Upper lobe of right lung (tissue), 1 donor: ENCODE measurements at regions not wholly inside any gene's neighbourhood (a gene's known extent, or its start where the extent isn't known, plus 50 kb on each side); places are given as distances from the start of the nearest gene placed in this dataset.

Experiments
- ATAC-seq: fragments of 200-7000 bp; cut with Tn5 transposase; one replicate; pipeline ENCODE4 v1.9.1; 2020; ENCODE audit warnings: mild to moderate bottlenecking, moderate library complexity
- DNase-seq: peaks from one replicate; pipeline ENCODE4 v3.0.0-alpha.2; 2020
- H3K27ac ChIP-seq: fragments of 200-600 bp; one replicate; pipeline ENCODE4 v1.8.0; 2022
- H3K27me3 ChIP-seq: fragments of 200-600 bp; one replicate; pipeline ENCODE4 v1.8.0; 2022; ENCODE audit warnings: mild to moderate bottlenecking
- H3K36me3 ChIP-seq: fragments of 200-600 bp; one replicate; pipeline ENCODE4 v1.8.0; 2022
- H3K4me1 ChIP-seq: fragments of 200-600 bp; one replicate; pipeline ENCODE4 v1.8.0; 2022
- H3K4me3 ChIP-seq: fragments of 200-600 bp; one replicate; pipeline ENCODE4 v1.8.0; 2022; ENCODE audit warnings: mild to moderate bottlenecking
- H3K9me3 ChIP-seq: fragments of 200-600 bp; one replicate; pipeline ENCODE4 v1.8.0; 2022
- intact Hi-C: fragments of 100-400 bp; cut with DNase I; formaldehyde crosslinking; loops from one replicate; pipeline ENCODE4 v1.11.0; 2022
- TF ChIP-seq, protein P1 (sequence below): fragments of 200-600 bp; IDR thresholded peaks from one replicate; pipeline ENCODE4 v1.8.0; 2022; ENCODE audit warnings: antibody characterized with exemption
- donor health status: DM: no; HTN: yes; CAD: no; lungs with severe emphysema.

DNA sequence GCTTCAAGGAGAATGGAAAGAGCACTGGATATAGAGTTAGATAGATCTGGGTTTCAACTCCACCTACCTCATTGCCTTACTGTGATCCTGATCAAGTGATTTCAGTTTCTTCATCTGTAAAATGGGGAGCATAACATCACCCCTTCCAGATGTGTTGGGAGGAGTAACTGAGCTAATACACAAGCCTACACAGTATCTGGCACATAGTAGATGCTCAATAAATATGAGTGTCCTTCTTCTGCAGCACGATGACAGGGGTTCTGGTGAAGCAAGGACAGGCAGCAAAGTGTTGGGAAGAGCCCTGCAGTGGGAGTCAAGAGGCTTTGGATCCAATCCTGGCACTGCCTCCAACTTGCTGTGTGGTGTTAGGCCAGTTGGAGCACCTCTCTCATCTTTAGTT, 270.0 kb downstream of the UACA start:
- H3K27ac ChIP-seq, result no peak overlapping the region
- no peaks in the 10 kb centered on the region for H3K9me3 ChIP-seq
- peaks cover 21% of the 10 kb centered on the region for H3K4me1 ChIP-seq
- no peaks in the 10 kb centered on the region for H3K36me3 ChIP-seq
- no peak for DNase-seq
- TF ChIP-seq, protein P1, sequence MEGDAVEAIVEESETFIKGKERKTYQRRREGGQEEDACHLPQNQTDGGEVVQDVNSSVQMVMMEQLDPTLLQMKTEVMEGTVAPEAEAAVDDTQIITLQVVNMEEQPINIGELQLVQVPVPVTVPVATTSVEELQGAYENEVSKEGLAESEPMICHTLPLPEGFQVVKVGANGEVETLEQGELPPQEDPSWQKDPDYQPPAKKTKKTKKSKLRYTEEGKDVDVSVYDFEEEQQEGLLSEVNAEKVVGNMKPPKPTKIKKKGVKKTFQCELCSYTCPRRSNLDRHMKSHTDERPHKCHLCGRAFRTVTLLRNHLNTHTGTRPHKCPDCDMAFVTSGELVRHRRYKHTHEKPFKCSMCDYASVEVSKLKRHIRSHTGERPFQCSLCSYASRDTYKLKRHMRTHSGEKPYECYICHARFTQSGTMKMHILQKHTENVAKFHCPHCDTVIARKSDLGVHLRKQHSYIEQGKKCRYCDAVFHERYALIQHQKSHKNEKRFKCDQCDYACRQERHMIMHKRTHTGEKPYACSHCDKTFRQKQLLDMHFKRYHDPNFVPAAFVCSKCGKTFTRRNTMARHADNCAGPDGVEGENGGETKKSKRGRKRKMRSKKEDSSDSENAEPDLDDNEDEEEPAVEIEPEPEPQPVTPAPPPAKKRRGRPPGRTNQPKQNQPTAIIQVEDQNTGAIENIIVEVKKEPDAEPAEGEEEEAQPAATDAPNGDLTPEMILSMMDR, result no peak
- H3K27me3 ChIP-seq, result no peaks in the 10 kb centered on the region
- intact Hi-C loops, result loop anchor here (10.0 kb wide), 1 partner anchor 1019 kb away; no protein-coding TSS in a partner anchor
- H3K4me3 ChIP-seq, result no peak overlapping the region
- no peak for ATAC-seq

DNA sequence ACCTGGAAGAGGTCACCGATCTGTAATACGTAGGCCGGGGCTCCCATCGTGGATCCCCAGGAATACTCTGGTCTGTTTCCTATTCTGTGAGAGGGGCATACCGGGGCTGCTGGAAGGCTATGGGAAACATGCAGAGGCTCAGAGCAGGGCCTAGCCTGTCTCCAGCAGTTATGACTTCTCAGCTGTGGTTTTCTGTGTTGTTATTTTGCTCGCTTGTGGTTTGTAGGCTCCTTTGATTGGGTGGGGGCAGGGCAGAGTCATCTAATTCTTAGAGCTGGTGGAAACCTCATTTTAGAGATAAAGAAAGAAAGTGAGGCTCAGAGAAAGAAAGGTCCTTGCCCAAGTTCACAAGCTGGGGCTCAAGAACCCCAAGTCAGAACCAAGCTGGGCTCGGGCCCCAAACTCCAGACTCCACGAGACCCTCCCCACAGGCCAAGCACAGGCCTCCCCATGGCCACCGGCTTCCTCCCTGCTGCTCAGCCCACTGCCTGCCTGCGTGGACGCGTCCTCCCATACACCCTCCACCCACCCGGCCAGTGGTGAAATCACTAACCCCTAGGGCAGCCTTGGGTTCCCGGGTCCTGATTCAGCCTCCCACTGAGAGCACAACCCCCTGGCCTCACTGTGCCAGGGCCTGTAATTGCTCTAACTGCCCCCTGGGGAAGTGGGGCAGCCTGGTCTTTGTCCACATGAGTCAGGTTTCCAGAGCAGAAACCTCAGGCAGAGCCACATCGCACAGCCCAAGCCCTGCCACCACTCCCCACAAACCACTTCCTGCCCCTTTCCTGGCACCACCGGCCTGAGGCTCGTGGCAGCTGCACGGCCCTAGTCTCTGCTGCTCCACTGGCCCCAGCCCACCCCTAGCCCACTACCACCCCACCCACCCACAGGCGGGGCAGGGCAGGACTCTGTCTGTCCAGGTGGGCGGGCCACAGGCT, 270.8 kb downstream of the UACA start:
- Histone ChIP-seq H3K27ac (no peak overlapping the region), H3K4me3 (no peak overlapping the region), H3K36me3 (no peaks in the 10 kb centered on the region), H3K27me3 (no peaks in the 10 kb centered on the region), H3K9me3 (no peaks in the 10 kb centered on the region), H3K4me1 (peaks cover 25% of the 10 kb centered on the region)
- TF ChIP-seq, protein P1, result no peak
- ATAC-seq, result peak; percentile 84
- DNase-seq, result peak; percentile 81
- intact Hi-C loops, result loop anchor here (10.0 kb wide), 1 partner anchor 1018 kb away; no protein-coding TSS in a partner anchor

DNA sequence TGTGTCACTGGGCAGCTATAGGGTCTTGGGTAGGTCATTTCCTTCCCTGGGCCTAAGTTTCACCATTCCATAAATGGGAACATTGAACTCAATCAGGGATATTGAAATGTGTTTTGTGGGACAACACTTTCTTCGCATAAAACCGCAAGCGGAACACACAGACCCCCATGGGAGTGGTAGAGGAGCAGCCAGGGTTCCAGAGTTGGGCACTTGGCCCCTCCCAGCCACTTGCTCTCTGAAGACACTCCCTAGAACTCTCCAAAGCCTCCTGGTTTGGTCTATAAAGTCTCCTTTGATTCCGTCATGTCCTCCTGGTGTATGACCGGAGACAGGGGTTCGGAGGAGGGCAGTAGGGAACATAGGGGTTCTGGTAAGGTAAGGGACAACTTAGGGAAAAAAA, 271.7 kb downstream of the UACA start:
- H3K4me1 ChIP-seq, result peaks cover 32% of the 10 kb centered on the region

GRCh38 chr15:70491201-70491621, 272.1 kb downstream of the UACA start:
- ATAC-seq, result no peak
- Histone ChIP-seq H3K27ac (no peak overlapping the region), H3K4me3 (no peak overlapping the region), H3K27me3 (no peaks in the 10 kb centered on the region), H3K9me3 (no peaks in the 10 kb centered on the region), H3K4me1 (peaks cover 32% of the 10 kb centered on the region), H3K36me3 (no peaks in the 10 kb centered on the region)
- TF ChIP-seq, protein P1, result no peak
- no peak for DNase-seq
- intact Hi-C loops, result loop anchor here (10.0 kb wide), 1 partner anchor 1016 kb away; no protein-coding TSS in a partner anchor

More for the DNA sequence above, 271.7 kb downstream of the UACA start:
- Histone ChIP-seq H3K27ac (no peak overlapping the region), H3K4me3 (no peak overlapping the region), H3K36me3 (no peaks in the 10 kb centered on the region), H3K9me3 (no peaks in the 10 kb centered on the region), H3K27me3 (no peaks in the 10 kb centered on the region)
- ATAC-seq (no peak), DNase-seq (no peak)
- intact Hi-C loops, result loop anchor here (10.0 kb wide), 1 partner anchor 1017 kb away; no protein-coding TSS in a partner anchor
- TF ChIP-seq, protein P1, result no peak

DNA sequence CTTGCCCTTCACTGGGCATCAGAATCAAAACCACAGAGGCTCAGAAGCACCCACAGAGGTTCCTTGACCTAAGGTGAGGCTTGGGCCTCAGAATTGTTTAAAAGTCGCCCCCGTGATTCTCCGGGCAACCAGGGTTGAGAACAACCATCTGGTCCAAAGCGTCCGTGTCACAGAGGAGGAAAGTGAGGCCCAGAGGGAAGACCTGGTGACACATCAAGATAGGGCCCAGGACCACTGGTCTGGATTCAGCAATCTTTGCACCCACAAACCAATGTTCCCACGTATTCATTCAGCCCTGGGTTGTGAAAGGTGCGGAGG, 272.6 kb downstream of the UACA start:
- H3K36me3 ChIP-seq, result no peaks in the 10 kb centered on the region
- peaks cover 32% of the 10 kb centered on the region for H3K4me1 ChIP-seq
- TF ChIP-seq, protein P1, result no peak
- intact Hi-C loops, result loop anchor here (10.0 kb wide), 1 partner anchor 1016 kb away; no protein-coding TSS in a partner anchor
- no peaks in the 10 kb centered on the region for H3K9me3 ChIP-seq
- no peak overlapping the region for H3K27ac ChIP-seq
- no peaks in the 10 kb centered on the region for H3K27me3 ChIP-seq
- H3K4me3 ChIP-seq, result no peak overlapping the region
- ATAC-seq (no peak), DNase-seq (no peak)
